Endometrial microvascular endothelial cells (primary cell): ENCODE measurements at regions not wholly inside any gene's neighbourhood (a gene's known extent, or its start where the extent isn't known, plus 50 kb on each side); places are given as distances from the start of the nearest gene placed in this dataset.

ENCODE experiments used
- in situ Hi-C: cut with HindIII; loops from 2 replicates; pipeline ENCODE4 v1.10.0; 2017; ENCODE audit warnings: low sequenced_read_pairs, low pct_unique_long_range_greater_than_20kb; ENCODE audit errors: inconsistent ontology term

DNA sequence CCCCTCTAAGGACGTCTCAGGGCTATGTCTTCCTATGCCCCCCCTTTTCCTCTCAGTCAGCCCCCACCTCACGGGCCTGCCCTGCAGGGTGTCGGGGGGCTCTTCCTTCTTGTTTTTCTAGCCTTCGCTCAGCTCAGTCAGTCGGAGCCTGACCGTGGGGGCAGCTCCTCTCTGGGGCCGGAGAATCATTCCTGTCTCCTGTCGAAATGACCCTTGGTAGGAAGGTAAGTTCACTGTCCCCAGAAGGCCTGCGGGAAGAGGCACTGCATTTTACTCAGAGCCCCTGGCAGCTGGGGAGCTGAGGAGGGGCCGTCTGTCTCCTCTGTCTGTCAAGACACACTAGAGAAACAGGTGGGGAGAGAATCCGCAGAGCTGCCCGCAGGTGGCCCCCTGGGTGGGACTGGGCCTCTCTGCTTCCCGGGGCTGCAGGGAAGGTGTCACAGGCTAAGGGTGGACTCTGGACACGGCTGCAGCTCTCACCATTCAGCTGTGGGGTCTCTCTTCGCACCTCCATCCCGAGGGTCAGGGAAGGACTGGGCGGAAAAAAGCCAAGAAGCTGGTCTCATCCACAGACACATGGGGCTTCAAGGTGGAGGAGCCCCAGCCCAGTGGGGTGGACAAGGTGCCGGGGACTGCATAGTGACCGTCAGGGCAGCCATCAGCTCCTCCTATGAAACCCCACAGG lies 112.8 kb upstream of the TNRC6C start:
- in situ Hi-C loops, result no loop called here

GRCh38 chr17:77846531-77847085 lies 111.9 kb upstream of the TNRC6C start:
- in situ Hi-C loops, result no loop called here

DNA sequence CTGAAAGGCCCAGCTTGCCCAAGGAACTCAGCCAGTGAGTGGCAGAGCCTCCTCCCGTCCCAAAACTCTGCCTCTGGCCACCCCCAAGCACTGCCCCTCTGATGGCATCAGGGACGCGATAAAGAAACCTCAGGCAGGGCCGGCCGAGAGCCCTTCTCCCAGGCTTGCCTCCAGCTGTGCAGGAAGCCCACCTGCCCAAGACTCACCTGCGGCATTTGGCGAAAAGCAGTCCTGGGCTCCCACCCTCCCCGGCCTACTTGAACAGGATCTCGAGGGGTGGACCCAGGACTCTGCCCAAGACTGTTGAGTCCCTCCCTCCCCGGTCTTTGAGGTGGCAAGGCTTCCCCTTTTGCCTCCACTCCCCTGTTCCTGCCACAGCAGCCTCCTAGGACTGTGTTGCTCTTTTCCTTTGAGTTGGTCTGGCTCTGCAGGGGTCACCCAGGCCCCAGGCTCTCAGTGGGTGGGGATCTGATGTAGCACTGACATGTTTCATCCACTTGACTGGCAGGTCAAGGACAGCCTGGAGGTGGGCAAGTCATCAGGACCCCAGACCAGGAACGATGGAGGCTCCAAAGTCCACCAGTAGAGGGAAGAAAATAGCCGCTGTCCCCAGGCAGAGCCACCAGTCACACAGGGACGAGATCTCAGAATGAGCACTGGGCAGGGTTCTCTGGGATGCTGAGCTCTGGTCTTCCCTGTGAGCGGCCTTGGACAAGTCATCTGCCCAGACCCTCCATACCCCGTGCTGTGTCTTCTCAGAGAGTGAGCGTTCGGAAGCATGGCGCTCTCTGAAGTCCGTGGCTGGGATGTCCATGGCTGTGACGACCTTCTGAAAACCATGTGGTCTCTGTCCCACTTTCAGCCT lies 111.0 kb upstream of the TNRC6C start:
- in situ Hi-C loops, result no loop called here

GRCh38 chr17:77848257-77848656 lies 110.2 kb upstream of the TNRC6C start:
- in situ Hi-C loops, result no loop called here

GRCh38 chr17:77849239-77849638 lies 109.3 kb upstream of the TNRC6C start:
- in situ Hi-C loops, result no loop called here

- in situ Hi-C loops, result no loop called here
Observed at GRCh38 chr17:77851921-77852320, 106.6 kb upstream of the TNRC6C start.

- in situ Hi-C loops, result no loop called here
Observed at GRCh38 chr17:77852731-77853130, 105.8 kb upstream of the TNRC6C start.

GRCh38 chr17:77853191-77853977 lies 105.1 kb upstream of the TNRC6C start:
- in situ Hi-C loops, result no loop called here

DNA sequence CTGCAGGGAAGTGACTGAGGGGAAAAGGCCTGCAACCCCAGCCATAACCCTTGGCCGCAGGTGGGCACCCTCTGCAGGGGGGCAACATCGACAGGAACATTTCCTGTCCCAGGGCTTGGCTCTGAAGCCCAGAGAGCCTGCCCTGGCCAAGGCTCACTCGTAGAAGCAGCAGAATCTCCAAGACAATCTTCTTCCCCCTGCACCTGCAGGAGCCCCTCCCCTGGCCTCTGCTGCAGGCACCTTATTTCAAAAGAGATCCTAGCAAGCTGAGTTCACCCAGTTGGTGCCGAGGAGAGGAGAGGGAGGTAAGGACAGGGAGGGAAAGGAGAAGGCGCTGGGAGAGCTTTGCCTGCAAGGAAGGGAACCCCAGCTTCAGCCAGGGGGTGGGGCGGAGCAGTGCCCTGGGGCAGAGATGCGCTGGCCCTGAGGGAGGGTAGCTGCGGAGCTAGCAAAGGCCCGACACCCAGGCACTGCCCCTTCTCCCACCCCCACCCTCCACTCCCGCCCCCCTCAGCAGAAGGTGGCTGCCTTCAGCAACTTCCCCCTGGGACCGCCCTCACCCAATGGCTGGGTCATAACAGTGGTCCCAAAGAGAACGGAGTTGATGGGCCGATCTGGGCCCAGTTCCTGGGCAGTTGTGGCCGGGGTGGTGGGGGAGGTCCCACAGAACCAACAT lies 104.3 kb upstream of the TNRC6C start:
- in situ Hi-C loops, result no loop called here

DNA sequence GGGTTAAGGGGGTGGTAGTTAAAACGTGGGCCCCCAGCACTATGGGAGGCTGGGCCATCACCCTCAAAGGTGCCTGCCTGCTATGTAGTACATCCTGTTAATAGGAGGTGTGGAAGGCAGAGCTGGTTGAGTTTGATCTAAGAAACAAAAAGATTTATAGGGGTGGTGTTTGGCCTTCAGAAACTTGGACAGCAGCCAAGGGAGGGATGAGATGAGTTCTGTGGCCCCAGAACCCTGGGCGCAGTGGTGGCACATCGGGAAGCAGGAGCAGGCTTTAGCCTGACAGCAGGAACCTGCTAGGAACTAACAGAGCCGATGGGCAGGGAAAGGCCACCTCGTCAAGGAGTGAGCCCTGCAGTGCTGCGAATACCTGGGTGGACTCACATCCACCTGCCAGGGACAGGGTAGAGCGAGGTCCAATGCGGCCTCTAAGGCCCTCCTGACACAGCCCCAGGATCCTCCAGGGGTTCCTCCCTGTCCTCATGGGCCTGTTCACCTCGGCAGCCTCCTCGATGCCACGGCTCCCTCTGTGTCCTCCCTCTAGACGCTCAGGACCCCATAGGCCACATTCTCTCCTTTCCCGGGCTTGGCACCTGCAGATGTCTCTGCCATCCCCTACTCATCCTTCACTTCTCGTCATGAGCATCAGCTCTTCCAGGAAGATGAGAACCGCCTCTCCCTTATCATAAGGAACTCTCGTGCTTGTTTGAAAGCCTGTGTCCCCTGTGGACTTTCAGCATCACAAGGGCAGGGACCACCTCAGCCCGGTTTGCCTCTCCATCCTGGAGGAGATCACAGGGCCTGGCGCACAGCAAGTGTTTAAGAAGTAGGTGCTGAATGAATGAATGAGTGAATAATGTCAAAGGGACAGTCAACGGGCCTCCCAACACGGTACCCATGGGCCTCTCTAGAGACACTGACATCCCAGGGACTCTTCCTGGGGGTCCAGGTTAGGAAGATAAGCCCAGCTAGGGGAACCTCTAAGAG lies 103.5 kb upstream of the TNRC6C start:
- in situ Hi-C loops, result no loop called here

DNA sequence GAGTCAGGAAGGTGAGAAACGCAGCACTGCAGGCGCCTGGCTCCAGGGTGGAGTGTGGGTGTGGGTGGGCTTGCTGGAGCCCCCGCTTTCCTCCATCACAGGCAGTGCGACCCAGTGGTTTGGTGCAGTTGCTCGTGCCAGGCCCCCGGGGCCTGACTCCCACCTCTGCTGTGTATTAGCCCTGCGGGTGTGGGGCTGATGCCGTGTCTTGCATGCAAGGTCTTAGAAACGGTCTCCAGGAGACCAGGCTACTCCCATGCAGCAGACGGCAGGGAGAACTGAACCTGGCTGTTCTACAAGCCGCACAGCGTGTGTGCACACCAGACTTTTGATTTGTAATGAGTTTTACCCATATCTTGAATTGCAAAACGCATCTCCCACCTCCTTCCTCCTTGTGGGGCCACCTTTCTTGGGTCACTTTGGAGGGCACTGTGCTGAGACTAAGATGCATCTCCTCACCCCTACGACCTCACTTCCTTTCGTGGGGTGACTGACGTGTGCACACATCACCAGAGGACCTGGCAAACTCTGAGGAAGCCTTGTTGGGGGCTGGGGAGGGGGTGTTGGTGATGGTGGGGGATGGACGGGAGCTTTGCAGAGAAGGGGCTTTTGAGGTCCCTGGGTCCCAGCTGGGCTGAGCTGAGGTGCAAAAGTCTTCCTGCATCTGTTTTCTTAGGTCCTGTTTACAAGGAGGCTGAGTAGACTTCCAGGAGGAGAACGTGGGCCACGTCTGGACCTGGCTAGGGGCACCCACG lies 101.8 kb upstream of the TNRC6C start:
- in situ Hi-C loops, result no loop called here

DNA sequence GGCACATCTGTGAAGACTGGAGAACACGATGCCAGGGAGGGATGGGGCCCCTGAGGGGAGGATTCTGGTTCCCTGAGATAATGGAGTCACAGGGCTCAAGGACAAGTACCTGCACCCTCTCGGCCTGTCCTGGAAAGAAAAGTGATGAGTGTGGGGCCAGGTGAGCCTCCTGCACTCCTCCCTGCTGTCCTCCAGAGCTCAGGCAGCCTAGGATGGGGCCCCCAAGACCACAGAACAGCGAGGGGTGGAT lies 101.3 kb upstream of the TNRC6C start:
- in situ Hi-C loops, result no loop called here

DNA sequence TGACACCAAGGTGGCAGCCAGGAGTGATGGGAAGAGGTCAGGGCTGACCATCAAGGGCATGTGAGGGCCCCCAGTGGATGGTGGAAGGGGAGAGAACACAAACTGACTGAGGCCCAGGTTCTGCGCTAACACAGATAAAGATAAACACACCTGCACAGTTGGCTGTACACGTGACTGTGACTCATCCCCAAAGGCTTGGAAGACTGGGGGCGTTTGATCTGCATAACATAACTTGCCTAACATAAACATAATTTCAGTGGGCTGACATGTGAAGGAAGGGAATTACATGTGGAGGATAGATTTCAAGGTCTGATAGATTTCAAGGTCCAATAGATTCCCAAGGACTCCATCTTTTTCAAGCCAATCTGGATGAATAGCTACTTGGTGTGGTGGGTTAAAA lies 100.9 kb upstream of the TNRC6C start:
- in situ Hi-C loops, result no loop called here

- in situ Hi-C loops, result no loop called here
Observed at GRCh38 chr17:77858291-77859034, 100.0 kb upstream of the TNRC6C start.

DNA sequence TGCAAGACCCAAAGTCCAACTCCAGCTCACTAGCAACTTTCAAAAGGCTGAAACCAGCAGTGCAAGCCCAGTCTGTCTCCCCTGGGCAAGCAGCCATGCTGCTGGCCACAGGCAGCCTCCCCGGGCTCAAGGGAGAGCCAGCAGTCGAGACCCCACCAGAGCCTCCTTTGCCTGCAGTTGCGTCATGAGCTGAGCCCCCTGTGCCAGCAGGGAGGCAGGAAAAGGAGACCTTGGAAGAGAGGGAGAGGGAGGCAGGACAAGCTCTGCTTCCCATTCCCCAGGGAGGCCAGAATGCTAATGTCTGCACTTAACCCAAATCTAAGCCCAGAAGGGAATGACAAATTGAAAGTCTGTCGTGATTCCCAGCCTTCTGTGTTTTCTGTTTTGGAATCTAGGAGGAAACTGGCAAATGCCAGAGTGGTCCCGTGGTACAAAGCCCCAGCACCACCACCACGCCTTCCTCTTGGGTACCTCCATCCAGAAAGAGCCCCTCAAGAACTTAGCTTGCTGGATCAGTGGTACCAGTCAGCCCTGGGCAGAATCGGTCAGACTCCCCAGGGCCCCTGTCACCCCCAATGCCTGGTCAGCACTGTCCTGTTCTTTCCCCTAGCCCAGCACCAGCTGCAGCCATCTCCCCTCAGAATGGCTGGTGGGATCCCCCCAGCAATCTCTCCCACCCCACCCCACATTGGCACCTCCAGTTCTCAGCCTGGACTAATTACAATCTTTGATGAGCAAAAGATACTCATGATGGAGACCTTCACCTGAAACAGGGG lies 99.3 kb upstream of the TNRC6C start:
- in situ Hi-C loops, result no loop called here

GRCh38 chr17:77861133-77861695 lies 97.3 kb upstream of the TNRC6C start:
- in situ Hi-C loops, result no loop called here
